SK-N-SH (cell line): ENCODE measurements at regions not wholly inside any gene's neighbourhood (a gene's known extent, or its start where the extent isn't known, plus 50 kb on each side); places are given as distances from the start of the nearest gene placed in this dataset.

Experiments used
- CTCF ChIA-PET: fragments of 300-600, 350-600 bp; formaldehyde crosslinking; extraction: SDS; loops from one replicate; lab custom pipeline; 2021; lab: Yijun Ruan, JAX
- POLR2A ChIA-PET: fragments of 350-600 bp; sonication (Branson Sonifier 250); formaldehyde crosslinking; extraction: SDS; loops from one replicate; lab custom pipeline; 2020; ENCODE audit warnings: antibody characterized with exemption, inconsistent platforms; lab: Yijun Ruan, JAX
- DNase-seq: peaks from one replicate; pipeline ENCODE4 v3.0.0; 2012
- H2AFZ ChIP-seq: fragments of 200-600 bp; sonication (generic); 2 replicates; pipeline ENCODE4 v1.8.1; 2016; ENCODE audit warnings: antibody characterized with exemption, mild to moderate bottlenecking, low read depth
- H3F3A ChIP-seq: fragments of 200-600 bp; sonication (generic); replicated peaks from 2 replicates; pipeline ENCODE3; 2016; ENCODE audit warnings: antibody characterized with exemption, mild to moderate bottlenecking; ENCODE audit not compliant: insufficient read depth
- H3K27ac ChIP-seq, 2 experiments: fragments of 200-500 bp in 1 of 2; fragments of 200-600 bp in 1 of 2; sonication (Bioruptor generic) in 1 of 2; sonication (generic), shearing (Covaris generic) in 1 of 2; 2 replicates each; pipeline versions ENCODE4 v1.5.1 to v1.6.1; 2014 to 2016; ENCODE audit warnings: low read depth in 2 of 2, inconsistent platforms in 1 of 2, low read length in 1 of 2, mild to moderate bottlenecking in 1 of 2, mixed read lengths in 1 of 2
- H3K27me3 ChIP-seq: fragments of 200-600 bp; sonication (generic), shearing (Covaris generic); 2 replicates; pipeline ENCODE4 v1.6.1; 2016; ENCODE audit warnings: mixed run types; ENCODE audit not compliant: insufficient read depth
- H3K36me3 ChIP-seq, 2 experiments: fragments of 200-500 bp in 1 of 2; fragments of 200-600 bp in 1 of 2; sonication (Bioruptor generic) in 1 of 2; sonication (generic) in 1 of 2; replicated peaks in 1 of 2; 2 replicates each; pipeline versions ENCODE3 to v1.5.1; 2014 to 2016; ENCODE audit warnings: low read length in 1 of 2, mild to moderate bottlenecking in 1 of 2; ENCODE audit not compliant: insufficient read depth in 2 of 2, control insufficient read depth in 1 of 2
- H3K4me1 ChIP-seq, 2 experiments: fragments of 200-500 bp in 1 of 2; fragments of 200-600 bp in 1 of 2; sonication (Bioruptor generic) in 1 of 2; sonication (generic), shearing (Covaris generic) in 1 of 2; 2 replicates each; pipeline versions ENCODE4 v1.5.1 to v1.6.1; 2014 to 2016; ENCODE audit warnings: low read depth in 1 of 2, low read length in 1 of 2, mixed run types in 1 of 2; ENCODE audit not compliant: insufficient read depth in 2 of 2, control insufficient read depth in 1 of 2
- H3K4me2 ChIP-seq: fragments of 200-600 bp; sonication (generic), shearing (Covaris generic); 2 replicates; pipeline ENCODE4 v1.6.1; 2017; ENCODE audit warnings: mixed run types
- H3K4me3 ChIP-seq, 2 experiments: fragments of 200-500 bp in 1 of 2; fragments of 200-600 bp in 1 of 2; sonication (Bioruptor generic) in 1 of 2; sonication (generic), shearing (Covaris generic) in 1 of 2; 2 replicates each; pipeline versions ENCODE4 v1.5.1 to v1.8.1; 2014 to 2016; ENCODE audit warnings: low read depth in 2 of 2, inconsistent platforms in 1 of 2, low read length in 1 of 2, mild to moderate bottlenecking in 1 of 2, mixed read lengths in 1 of 2, moderate library complexity in 1 of 2
- H3K79me2 ChIP-seq: fragments of 200-600 bp; sonication (generic); 2 replicates; pipeline ENCODE4 v1.8.1; 2017; ENCODE audit warnings: mild to moderate bottlenecking; ENCODE audit not compliant: insufficient read depth
- H3K9ac ChIP-seq: fragments of 200-600 bp; sonication (generic); 2 replicates; pipeline ENCODE4 v1.6.1; 2017; ENCODE audit warnings: mixed run types
- H3K9me2 ChIP-seq: fragments of 200-600 bp; sonication (generic); 2 replicates; pipeline ENCODE4 v1.6.1; 2017; ENCODE audit warnings: mixed run types
- H3K9me3 ChIP-seq: fragments of 200-600 bp; sonication (generic); 2 replicates; pipeline ENCODE4 v1.6.1; 2017; ENCODE audit warnings: mixed run types, mild to moderate bottlenecking, moderate library complexity
- H4K20me1 ChIP-seq: fragments of 200-600 bp; sonication (generic); 2 replicates; pipeline ENCODE4 v1.6.1; 2017; ENCODE audit warnings: mild to moderate bottlenecking, mixed run types; ENCODE audit not compliant: insufficient read depth
- FOSL2 ChIP-seq: IDR thresholded peaks from 2 replicates; pipeline ENCODE4 v1.4.0; 2012; ENCODE audit warnings: low read depth, mild to moderate bottlenecking, moderate library complexity, borderline replicate concordance
- GABPA ChIP-seq: IDR thresholded peaks from 2 replicates; pipeline ENCODE4 v1.4.0; 2012; ENCODE audit warnings: low read depth, mild to moderate bottlenecking
- MEF2A ChIP-seq: IDR thresholded peaks from 2 replicates; pipeline ENCODE4 v1.4.0; 2012; ENCODE audit warnings: low read depth, borderline replicate concordance
- NFIC ChIP-seq: IDR thresholded peaks from 2 replicates; pipeline ENCODE4 v1.4.0; 2012; ENCODE audit warnings: borderline replicate concordance
- RCOR1 ChIP-seq: fragments of 150-350 bp; IDR thresholded peaks from 2 replicates; pipeline ENCODE4 v1.6.1; 2017; ENCODE audit warnings: antibody characterized with exemption, low read length
- RXRA ChIP-seq: IDR thresholded peaks from 2 replicates; pipeline ENCODE4 v1.4.0; 2012; ENCODE audit warnings: low read depth, mild to moderate bottlenecking, borderline replicate concordance
- SMC3 ChIP-seq: IDR thresholded peaks from 2 replicates; pipeline ENCODE4 v1.6.1; 2012; ENCODE audit warnings: low read depth, low read length, improper control_type of control experiment
- TAF1 ChIP-seq: IDR thresholded peaks from 2 replicates; pipeline ENCODE4 v1.6.1; 2012; ENCODE audit warnings: low read depth, mild to moderate bottlenecking, low read length, moderate library complexity, borderline replicate concordance
- TEAD4 ChIP-seq: IDR thresholded peaks from 2 replicates; pipeline ENCODE4 v1.4.0; 2012; ENCODE audit warnings: mild to moderate bottlenecking, borderline replicate concordance; ENCODE audit not compliant: insufficient read depth
- WGBS: methylation state at CpG from one replicate; pipeline ENCODE4 v1.1.6; 2017; ENCODE audit warnings: low lambda C conversion rate; 5-methylcytosine and 5-hydroxymethylcytosine counted together
- TF ChIP-seq, protein P1 (sequence below): IDR thresholded peaks from 2 replicates; pipeline ENCODE4 v1.4.0; 2012; ENCODE audit warnings: low read depth, borderline replicate concordance
- TF ChIP-seq, protein P2 (sequence below): fragments of 200-600 bp; sonication (generic); IDR thresholded peaks from 2 replicates; pipeline ENCODE4 v1.6.1; 2017; ENCODE audit warnings: antibody characterized with exemption, mild to moderate bottlenecking, moderate library complexity
- TF ChIP-seq, protein P3 (sequence below): IDR thresholded peaks from 2 replicates; pipeline ENCODE4 v1.4.0; 2012; ENCODE audit warnings: low read depth
- TF ChIP-seq, protein P4 (sequence below): fragments of 150-350 bp; IDR thresholded peaks from 2 replicates; pipeline ENCODE4 v1.6.1; 2016; ENCODE audit warnings: mild to moderate bottlenecking, low read depth, low read length
- TF ChIP-seq, protein P5 (sequence below): fragments of 150-350 bp; IDR thresholded peaks from 2 replicates; pipeline ENCODE4 v1.6.1; 2017; ENCODE audit warnings: antibody characterized with exemption, low read length, low read depth, borderline replicate concordance

DNA sequence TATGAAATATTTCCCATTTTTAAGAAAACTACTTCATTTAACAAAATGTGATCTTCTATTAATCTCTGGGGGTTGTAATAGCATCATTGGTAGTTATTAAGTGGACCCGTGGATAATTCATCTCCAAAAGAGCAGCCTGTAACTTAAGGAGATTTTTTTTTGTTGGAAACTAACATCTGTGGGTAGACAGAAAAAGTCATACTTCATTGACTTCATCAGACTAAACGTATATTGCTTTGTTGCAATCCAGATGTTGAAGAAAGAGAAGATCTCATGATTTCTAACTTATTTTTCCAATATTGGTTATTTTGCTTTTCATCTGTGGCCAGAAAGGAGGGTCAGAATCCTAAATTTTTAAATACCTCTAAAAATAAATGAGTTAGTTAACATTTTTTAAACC is 296.5 kb upstream of the MIR17HG start (continued):
- TF ChIP-seq, protein P1, sequence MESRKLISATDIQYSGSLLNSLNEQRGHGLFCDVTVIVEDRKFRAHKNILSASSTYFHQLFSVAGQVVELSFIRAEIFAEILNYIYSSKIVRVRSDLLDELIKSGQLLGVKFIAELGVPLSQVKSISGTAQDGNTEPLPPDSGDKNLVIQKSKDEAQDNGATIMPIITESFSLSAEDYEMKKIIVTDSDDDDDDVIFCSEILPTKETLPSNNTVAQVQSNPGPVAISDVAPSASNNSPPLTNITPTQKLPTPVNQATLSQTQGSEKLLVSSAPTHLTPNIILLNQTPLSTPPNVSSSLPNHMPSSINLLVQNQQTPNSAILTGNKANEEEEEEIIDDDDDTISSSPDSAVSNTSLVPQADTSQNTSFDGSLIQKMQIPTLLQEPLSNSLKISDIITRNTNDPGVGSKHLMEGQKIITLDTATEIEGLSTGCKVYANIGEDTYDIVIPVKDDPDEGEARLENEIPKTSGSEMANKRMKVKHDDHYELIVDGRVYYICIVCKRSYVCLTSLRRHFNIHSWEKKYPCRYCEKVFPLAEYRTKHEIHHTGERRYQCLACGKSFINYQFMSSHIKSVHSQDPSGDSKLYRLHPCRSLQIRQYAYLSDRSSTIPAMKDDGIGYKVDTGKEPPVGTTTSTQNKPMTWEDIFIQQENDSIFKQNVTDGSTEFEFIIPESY = no peak
- TF ChIP-seq, all 33 proteins: peak for 0

DNA sequence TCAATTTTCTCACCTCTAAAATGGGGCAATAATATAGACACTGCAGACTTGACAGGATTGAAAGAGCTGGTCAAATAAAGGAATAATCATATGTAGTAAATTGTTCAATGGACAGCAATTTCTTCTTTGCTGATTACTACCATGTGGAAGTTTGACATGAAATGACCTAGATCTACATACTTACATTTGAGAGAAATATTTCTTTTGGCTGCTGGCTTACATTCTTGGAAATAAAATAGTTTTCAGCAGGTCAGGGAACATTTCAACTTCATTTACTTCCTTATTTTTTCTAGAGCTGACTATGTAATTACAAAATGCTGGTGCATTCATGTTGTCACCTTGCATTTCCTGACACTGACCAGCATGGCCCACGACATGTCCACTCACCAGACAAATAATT is 294.6 kb upstream of the MIR17HG start:
- no peaks in the 10 kb centered on the region for H4K20me1 ChIP-seq
- POLR2A ChIA-PET = no interaction called here
- 11% methylated on average over 1 of the region's 1 CpG for WGBS

DNA sequence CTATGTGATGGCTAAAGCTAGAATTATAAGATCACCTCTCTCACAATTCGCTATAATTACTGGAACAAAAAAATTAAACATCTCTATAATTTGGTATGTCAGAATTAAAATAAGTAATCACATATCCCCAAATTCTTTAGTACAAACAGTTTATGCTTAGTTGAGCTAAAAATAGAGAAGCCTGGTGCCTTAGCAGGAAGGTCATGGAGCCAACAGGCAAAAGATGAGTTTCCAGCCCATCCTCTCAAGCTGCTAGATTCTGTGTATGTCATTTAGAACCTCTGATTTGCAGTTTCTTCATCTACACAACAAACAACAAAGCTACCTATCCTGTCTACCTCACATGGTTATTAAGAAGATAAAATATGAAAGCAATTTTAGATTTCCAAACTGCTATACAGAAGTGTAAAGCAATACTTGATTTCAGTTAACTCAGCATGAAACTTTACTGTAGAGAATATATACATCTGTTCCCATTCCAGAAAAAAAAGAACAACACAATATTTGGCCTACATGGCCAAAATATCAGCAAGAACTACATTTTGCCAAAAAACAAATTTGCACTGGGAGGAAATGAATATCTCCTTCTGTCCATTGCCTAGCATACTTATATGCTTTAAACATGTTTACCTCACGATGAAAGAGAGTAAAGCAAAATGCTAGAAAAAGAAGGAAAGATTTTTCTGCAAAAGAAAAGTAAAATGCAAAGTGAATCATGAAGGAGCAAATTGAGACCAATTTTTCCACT is 294.0 kb upstream of the MIR17HG start:
- 57% methylated on average over 2 of the region's 2 CpGs for WGBS
- Histone ChIP-seq H3K9me2 (no peaks in the 10 kb centered on the region), H3K9ac (no peak overlapping the region), H3F3A (no peaks in the 10 kb centered on the region), H3K4me1 (peaks cover 0 to 2% of the 10 kb centered on the region in 2 experiments; a peak in 2 of 4 replicates), H3K27ac (no peak overlapping the region), H3K9me3 (no peaks in the 10 kb centered on the region), H3K4me2 (no peak overlapping the region), H3K27me3 (no peaks in the 10 kb centered on the region), H4K20me1 (no peaks in the 10 kb centered on the region), H3K4me3 (no peak overlapping the region), H2AFZ (no peak overlapping the region), H3K79me2 (no peaks in the 10 kb centered on the region), H3K36me3 (no peaks in the 10 kb centered on the region)
- POLR2A ChIA-PET = no interaction called here
- CTCF ChIA-PET = interaction anchor here (0.6 to 1.6 kb wide), 3 partner anchors 35 to 194 kb away, joined by 3 to 4 read pairs (median 3); no protein-coding TSS in a partner anchor
- TF ChIP-seq TEAD4 (no peak), GABPA (no peak), SMC3 (no peak), NFIC (no peak), FOSL2 (no peak)
- TF ChIP-seq, protein P2, sequence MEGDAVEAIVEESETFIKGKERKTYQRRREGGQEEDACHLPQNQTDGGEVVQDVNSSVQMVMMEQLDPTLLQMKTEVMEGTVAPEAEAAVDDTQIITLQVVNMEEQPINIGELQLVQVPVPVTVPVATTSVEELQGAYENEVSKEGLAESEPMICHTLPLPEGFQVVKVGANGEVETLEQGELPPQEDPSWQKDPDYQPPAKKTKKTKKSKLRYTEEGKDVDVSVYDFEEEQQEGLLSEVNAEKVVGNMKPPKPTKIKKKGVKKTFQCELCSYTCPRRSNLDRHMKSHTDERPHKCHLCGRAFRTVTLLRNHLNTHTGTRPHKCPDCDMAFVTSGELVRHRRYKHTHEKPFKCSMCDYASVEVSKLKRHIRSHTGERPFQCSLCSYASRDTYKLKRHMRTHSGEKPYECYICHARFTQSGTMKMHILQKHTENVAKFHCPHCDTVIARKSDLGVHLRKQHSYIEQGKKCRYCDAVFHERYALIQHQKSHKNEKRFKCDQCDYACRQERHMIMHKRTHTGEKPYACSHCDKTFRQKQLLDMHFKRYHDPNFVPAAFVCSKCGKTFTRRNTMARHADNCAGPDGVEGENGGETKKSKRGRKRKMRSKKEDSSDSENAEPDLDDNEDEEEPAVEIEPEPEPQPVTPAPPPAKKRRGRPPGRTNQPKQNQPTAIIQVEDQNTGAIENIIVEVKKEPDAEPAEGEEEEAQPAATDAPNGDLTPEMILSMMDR = no peak
- TF ChIP-seq, protein P3, sequence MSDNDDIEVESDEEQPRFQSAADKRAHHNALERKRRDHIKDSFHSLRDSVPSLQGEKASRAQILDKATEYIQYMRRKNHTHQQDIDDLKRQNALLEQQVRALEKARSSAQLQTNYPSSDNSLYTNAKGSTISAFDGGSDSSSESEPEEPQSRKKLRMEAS = no peak
- no peak for DNase-seq

More for the DNA sequence above, 294.6 kb upstream of the MIR17HG start:
- Histone ChIP-seq H3K4me3 (no peak overlapping the region), H3K9me2 (no peaks in the 10 kb centered on the region), H3K79me2 (no peaks in the 10 kb centered on the region), H3K27ac (no peak overlapping the region), H3K9ac (no peak overlapping the region), H2AFZ (no peak overlapping the region), H3K4me1 (peaks cover 0 to 2% of the 10 kb centered on the region in 2 experiments; a peak in 2 of 4 replicates), H3K9me3 (no peaks in the 10 kb centered on the region), H3K36me3 (no peaks in the 10 kb centered on the region), H3K27me3 (no peaks in the 10 kb centered on the region), H3F3A (no peaks in the 10 kb centered on the region), H3K4me2 (no peak overlapping the region)
- no peak for DNase-seq
- TF ChIP-seq TAF1 = no peak
- TF ChIP-seq RXRA = no peak
- TF ChIP-seq, protein P4, sequence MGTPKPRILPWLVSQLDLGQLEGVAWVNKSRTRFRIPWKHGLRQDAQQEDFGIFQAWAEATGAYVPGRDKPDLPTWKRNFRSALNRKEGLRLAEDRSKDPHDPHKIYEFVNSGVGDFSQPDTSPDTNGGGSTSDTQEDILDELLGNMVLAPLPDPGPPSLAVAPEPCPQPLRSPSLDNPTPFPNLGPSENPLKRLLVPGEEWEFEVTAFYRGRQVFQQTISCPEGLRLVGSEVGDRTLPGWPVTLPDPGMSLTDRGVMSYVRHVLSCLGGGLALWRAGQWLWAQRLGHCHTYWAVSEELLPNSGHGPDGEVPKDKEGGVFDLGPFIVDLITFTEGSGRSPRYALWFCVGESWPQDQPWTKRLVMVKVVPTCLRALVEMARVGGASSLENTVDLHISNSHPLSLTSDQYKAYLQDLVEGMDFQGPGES = no peak
- TF ChIP-seq, protein P3 = no peak
- no peak for TF ChIP-seq NFIC
- no peak for TF ChIP-seq MEF2A
- no peak for TF ChIP-seq TEAD4
- TF ChIP-seq, protein P5, sequence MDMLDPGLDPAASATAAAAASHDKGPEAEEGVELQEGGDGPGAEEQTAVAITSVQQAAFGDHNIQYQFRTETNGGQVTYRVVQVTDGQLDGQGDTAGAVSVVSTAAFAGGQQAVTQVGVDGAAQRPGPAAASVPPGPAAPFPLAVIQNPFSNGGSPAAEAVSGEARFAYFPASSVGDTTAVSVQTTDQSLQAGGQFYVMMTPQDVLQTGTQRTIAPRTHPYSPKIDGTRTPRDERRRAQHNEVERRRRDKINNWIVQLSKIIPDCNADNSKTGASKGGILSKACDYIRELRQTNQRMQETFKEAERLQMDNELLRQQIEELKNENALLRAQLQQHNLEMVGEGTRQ = no peak
- TF ChIP-seq RCOR1 = no peak
- CTCF ChIA-PET = interaction anchor here (0.8 to 1.6 kb wide), 2 partner anchors 132 to 195 kb away, joined by 3 to 4 read pairs; no protein-coding TSS in a partner anchor
